GM21381 (cell line): ENCODE measurements at regions not wholly inside any gene's neighbourhood (a gene's known extent, or its start where the extent isn't known, plus 50 kb on each side); places are given as distances from the start of the nearest gene placed in this dataset.
"Not testable (repeated sequence)": the region's sequence is repeated elsewhere in the genome, so short reads cannot be mapped to it uniquely, and the experiment has no call there.

Experiments
- ATAC-seq: cut with Tn5 transposase; IDR thresholded peaks from one replicate; pipeline ENCODE4 v1.9.1; 2021; ENCODE audit warnings: mild to moderate bottlenecking, moderate library complexity; ENCODE audit not compliant: unreplicated experiment

- ATAC-seq, result no peak
Observed at GRCh38 chr10:63675171-63675570, 154.0 kb downstream of the REEP3 start.

GRCh38 chr10:63677001-63677400 is 155.8 kb downstream of the REEP3 start:
- ATAC-seq, result no peak

DNA sequence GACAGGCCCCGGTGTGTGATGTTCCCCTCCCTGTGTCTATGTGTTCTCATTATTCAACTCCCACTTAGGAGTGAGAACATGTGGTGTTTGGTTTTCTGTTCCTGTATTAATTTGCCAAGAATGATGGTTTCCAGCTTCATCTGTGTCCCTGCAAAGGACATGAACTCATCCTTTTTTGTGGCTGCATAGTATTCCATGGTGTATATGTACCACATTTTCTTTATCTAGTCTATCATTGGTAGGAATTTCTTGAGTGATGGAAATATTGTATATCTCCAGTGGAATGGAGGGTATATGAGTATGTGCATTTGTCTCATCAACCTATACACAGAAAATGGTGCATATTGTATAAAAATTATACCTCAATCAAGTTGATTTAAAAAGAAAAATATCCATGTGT is 159.3 kb downstream of the REEP3 start:
- ATAC-seq, result not testable (repeated sequence)

GRCh38 chr10:63681993-63682697 is 160.9 kb downstream of the REEP3 start:
- ATAC-seq, result no peak

GRCh38 chr10:63682698-63683052 is 161.5 kb downstream of the REEP3 start:
- ATAC-seq, result not testable (repeated sequence)

GRCh38 chr10:63683223-63683622 is 162.0 kb downstream of the REEP3 start:
- ATAC-seq, result no peak

DNA sequence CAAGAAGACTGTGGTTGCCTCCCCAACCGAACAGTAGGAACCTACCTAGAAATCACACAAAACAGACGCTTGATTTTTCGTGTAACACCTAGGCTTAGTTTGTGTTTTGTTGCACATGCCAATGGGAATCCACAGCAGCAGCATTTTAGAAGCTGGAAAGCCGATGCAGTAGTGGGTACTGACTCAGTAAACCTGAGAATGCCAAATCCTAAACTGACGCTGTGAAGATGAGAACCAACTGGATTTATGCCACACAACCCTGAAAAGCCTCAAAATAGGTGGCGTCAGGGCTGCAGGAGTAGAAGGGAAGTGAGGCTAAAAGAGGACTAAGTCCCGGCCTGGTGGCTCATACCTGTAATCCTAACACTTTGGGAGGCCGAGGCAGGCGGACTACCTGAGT is 162.5 kb downstream of the REEP3 start:
- no peak for ATAC-seq

DNA sequence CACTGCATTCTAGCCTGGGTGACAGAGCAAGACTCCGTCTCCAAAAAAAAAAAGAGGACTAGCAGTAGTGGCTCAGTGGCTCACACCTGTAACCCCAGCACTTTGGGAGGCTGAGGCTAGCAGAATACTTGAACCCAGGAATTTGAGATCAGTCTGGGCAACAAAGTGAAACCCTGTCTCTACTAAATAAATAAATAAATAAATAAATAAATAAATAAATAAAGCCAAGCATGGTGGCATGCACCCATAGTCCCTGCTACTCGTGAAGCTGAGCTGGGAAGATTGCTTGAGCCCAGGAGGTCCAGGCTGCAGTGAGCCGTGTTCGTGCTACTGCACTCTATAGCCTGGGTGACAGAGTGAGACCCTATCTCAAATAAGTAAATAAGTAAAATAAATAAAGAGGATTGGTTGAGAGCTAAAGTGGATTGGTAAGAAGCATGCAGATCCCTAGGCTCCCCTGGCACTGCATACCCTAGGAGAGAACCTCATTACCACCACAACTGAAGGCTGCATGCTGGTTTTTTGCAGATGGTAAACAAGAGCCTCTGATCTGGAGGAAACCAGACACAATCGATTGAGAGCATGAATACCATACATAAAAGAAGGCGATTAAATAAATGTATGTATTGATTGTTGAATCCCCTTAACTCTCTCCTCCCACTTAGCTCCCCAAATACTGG is 163.2 kb downstream of the REEP3 start:
- ATAC-seq, result no peak

DNA sequence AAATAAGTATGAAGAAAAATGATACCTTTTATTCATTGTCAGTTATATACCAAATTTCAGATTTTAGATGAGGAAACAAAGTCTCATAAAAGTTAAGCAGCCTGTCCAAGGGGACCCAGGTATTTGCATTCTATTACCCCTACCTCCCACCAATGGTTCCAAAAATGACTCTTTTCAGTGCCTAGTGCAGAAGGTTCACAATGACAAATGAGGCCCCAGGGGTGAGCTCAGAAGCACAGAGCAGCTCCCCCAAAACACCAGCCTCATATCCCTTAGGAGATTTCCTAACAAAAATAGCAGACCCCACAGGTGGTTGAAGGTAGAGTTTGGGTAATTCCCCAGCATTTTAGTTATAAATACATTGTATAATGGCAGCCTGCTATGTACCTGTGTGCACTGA is 168.6 kb downstream of the REEP3 start:
- no peak for ATAC-seq

DNA sequence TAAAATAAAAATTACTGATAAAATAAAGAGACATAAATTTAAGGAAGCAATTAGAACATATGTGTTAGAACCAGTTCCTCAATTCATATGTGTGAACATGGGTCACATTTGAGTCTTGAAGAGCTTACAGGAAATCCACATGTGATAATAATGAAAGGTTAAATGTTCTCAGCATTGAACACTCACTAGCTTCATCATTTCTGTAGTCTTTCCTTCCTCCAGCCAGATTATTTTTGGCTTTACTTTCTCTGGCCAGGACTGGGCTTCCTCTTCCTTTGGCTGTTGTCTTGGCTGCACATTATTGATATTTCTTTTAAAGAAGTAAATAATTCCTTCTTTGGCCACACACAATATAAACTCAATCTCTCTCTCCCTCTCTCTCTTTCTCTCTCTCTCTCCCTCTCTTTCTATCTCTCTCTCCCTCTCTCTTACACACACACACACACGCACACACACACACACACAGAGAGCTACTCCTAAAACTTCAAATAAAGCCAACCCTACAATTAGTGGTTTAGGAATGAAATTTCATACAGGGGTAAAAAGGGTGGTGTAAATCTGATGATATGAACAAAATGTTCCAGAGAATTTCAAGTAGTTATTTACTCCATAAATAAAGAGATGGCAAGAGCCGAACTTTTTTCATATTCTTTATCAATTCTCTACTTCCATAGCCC is 171.2 kb downstream of the REEP3 start:
- no peak for ATAC-seq

GRCh38 chr10:63693021-63693420 is 171.8 kb downstream of the REEP3 start:
- ATAC-seq, result not testable (repeated sequence)

- ATAC-seq, result no peak
Observed at GRCh38 chr10:63696205-63696604, 175.0 kb downstream of the REEP3 start.

GRCh38 chr10:63697956-63698786 is 177.0 kb downstream of the REEP3 start:
- no peak for ATAC-seq

GRCh38 chr10:63698787-63699150 is 177.6 kb downstream of the REEP3 start:
- ATAC-seq, result no peak

- ATAC-seq, result no peak
Observed at GRCh38 chr10:63699785-63700613, 178.8 kb downstream of the REEP3 start.

GRCh38 chr10:63700631-63701156 is 179.5 kb downstream of the REEP3 start:
- no peak for ATAC-seq

GRCh38 chr10:63702092-63702491 is 180.9 kb downstream of the REEP3 start:
- no peak for ATAC-seq

GRCh38 chr10:63703113-63703670 is 182.0 kb downstream of the REEP3 start:
- no peak for ATAC-seq

DNA sequence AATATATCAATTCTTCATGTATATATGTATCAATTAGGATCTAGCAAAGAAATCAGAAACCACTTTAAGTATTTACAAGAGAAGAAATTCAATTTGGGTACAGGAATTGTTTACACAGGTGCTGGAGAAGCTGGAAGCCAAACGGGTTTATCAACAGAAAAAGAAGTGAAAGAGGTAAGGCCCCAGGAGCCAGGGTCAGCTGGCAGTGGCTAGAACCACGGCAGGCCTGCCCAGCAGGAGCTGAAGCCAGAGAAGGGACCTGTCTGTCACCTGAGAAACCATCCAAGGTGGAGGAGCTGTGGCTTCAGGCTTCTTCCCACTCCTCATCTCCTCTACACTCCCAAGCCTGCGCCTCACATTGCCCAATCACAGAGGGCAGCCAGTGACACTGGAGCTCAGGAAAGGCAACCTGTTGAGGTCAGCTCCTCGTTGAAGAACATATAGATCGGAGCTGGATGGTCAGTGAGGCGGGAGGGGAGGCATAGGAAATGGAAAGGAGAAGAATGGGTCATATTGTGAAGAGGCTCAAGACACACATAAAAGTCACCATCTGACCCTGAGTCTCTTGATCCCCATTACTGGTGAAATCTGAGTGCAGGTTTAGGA is 182.6 kb downstream of the REEP3 start:
- no peak for ATAC-seq
